ENCODE measurements at regions not wholly inside any gene's neighbourhood (a gene's known extent, or its start where the extent isn't known, plus 50 kb on each side); places are given as distances from the start of the nearest gene placed in this dataset.

GRCh38 chr14:65329911-65330310, 82.6 kb upstream of the FUT8 start:
- no peak for DNase-seq

GRCh38 chr14:65330416-65330815, 82.1 kb upstream of the FUT8 start:
- DNase-seq: no peak

- no peak for DNase-seq
Measured at GRCh38 chr14:65331652-65332051, 80.9 kb upstream of the FUT8 start.

- no peak for DNase-seq
Measured at GRCh38 chr14:65332141-65332871, 80.2 kb upstream of the FUT8 start.

DNA sequence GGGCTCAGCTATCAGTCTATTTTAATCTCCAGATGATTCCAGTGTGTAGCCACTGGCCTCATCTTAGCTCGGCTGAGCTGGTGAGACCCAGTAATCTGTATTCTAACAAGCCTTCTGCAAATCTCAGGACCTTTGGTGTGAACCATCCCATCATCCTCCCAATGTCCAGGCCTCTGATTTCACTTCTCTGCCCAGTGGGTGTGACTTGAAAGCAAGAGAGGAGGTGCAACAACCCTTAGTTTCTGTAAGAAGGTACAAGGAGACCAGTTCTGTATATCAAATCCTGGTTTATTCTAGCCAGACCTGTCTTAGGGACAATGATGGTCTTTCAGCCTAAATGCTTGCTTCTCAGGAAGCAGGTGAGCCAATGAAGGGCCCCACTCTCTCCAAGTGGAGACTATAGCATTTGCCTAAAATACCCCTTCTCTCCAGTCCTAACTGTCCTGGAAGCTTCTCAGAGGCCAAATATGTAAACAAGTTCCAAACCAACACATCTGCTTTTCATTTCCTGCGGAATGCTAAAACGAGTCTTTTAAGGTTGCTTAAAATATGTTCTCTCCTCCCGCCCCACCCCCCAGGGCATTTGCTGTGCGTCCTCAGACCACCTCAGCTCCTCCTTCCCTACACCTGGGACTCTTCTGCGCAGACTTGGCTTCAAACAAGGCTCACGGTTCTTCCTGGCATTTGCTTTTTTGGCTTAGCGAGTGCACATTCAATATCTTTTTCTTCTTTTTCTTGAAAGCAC, 78.4 kb upstream of the FUT8 start:
- DNase-seq: peak; percentile 73

GRCh38 chr14:65334765-65335410, 77.6 kb upstream of the FUT8 start:
- DNase-seq: no peak

DNA sequence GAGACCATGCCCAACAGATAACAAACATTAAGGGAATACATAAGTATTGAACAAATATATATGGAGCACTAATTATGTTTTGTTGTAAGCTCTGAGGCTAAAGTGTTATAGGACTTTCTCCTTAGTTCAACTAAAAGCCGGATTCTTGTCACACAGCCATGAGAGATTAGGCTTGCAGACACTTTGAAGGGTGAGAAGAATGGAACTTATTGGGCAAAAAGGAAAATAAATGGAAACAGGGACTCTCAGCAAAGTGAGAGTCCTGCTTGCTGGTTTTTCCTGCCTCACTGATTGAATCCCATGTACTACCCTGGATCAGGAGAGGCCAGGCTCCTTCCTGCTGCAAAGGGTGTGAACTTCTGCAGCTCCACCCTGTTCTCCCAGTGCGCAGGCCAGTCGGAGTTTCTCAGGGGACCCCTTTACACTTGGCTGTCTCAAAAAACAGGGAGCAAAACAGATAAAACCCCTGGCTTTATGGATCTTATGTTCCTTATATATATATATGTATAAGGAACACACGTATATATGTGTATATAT, 77.1 kb upstream of the FUT8 start:
- DNase-seq: no peak

- DNase-seq: no peak
Measured at GRCh38 chr14:65336191-65336591, 76.3 kb upstream of the FUT8 start.

- no peak for DNase-seq
Measured at GRCh38 chr14:65339866-65340265, 72.7 kb upstream of the FUT8 start.

DNA sequence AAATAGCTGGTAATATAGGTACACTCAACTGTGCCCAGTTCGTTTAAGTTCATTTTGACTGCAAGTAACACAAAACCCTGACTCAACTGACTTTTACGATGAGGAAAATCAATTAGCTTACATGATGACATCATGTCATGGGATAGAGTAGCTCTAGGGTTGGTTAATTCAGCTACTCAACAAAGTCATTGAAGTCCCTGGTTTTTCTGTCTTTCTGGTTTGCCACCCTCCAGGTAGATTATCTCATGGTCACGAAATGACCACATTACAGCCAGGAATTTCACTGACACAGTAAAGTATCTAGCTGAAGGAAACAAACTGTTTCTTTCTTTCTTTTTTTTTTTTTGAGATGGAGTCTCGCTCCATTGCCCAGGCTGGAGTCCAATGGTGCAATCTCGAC, 68.5 kb upstream of the FUT8 start:
- no peak for DNase-seq

DNA sequence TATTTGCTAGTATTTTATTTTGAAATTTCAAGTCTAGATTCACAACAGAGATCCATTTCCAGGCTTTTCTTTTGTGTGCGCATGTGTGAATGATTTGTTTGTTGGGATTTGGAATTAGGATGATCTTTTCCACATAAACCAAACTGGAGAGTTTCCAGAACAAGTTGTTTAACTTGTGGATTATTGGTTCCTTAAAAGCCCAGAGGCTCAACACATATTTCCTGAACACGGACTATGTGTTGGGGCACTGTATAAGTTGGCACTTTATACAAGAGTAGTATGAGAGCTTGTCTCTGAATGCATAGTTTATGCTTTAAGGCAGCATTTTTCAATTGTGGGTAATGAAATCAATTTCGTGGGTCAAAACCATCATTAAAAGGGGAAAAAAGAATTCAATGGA, 67.3 kb upstream of the FUT8 start:
- no peak for DNase-seq

DNA sequence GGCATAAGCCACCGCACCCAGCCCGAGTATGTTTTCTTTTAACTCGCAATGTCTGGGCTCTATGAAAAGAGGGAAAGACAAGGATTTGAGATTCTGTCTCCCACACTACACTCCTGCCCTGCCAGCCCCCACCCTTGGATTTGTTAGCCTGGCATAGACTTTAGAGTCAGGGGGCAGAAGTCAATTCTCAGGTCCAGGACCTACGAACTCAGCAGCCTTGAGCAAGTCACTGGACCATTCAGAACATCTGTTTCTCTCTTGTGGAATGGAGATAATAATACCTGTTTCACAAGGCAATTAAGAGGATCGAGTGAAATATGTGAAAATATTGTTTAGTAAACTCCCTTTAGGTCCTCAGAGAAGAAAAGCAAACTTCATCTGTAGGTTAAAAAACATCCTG, 66.1 kb upstream of the FUT8 start:
- no peak for DNase-seq

GRCh38 chr14:65346895-65347294, 65.6 kb upstream of the FUT8 start:
- no peak for DNase-seq

GRCh38 chr14:65348137-65348536, 64.4 kb upstream of the FUT8 start:
- no peak for DNase-seq

DNA sequence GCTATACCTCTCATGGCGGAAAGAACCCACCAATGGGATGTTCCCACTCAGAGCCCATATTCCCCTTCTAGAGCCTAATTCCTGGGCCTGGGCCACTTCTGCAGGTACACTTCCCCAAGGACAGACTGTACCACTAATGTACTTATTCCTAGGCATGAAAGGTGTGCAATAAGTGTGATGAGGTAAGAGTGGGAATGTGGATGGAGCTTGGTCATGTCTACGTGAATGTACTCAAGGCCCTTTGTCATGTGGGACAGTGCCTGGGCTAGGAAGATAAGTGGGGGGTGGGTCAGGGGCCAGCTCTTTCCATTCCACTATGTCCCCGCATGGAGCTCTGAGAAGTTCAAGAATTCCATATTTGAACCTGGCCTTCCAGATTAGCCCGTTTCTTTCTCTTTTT, 63.4 kb upstream of the FUT8 start:
- DNase-seq: no peak

DNA sequence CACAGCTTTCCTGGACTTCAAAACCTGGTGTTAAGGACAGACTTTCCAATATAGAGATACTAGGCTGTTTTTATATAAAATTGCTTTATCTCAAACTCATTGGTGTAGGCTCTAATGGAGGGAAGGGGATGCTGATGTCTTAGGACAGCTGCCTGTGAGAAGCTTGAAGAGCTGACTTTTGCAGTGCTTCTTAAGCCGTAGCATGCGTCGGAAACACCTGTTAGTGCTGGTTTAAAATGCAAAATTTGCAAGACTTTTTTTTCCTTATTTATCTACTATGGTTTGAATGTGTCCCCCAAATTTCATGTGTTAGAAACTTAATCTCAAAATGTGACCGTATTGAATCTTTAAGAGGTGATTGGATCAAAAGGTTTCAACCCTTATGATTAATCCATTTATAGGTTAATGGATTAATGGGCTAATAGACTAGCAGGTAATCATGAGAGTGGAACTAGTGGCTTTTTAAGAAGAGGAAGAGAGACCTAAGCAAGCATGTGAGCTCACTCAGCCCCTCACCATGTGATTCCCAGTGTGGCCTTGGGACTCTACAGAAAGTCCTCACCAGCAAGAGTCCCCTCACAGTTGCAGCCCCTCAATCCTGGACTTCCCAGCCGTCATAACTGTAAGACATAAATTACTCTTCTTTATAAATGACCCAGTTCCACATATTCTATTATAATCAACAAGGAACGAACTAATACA, 60.9 kb upstream of the FUT8 start:
- no peak for DNase-seq

- no peak for DNase-seq
Measured at GRCh38 chr14:65352964-65353530, 59.5 kb upstream of the FUT8 start.

GRCh38 chr14:65354131-65354530, 58.4 kb upstream of the FUT8 start:
- DNase-seq: no peak

DNA sequence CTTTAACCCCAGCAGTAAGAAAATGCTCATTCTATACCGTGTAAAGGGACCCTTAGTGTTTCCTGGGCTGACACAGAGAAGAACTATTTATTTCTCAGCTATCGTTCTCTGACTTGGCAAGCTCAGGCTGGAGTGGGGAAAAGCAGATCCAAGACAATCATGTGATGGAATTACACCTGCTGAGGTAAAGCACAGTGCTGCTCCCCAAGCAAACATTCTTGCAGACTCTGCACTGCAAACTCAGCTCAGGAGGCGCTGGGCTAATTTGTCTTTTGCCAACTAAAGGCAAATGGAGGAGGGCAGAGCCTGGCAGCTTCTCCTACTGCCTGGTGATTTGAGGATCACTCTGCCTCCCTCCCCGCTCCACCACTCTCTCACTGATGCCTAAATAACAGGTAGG, 57.8 kb upstream of the FUT8 start:
- DNase-seq: no peak

- DNase-seq: no peak
Measured at GRCh38 chr14:65356327-65356836, 56.1 kb upstream of the FUT8 start.

DNA sequence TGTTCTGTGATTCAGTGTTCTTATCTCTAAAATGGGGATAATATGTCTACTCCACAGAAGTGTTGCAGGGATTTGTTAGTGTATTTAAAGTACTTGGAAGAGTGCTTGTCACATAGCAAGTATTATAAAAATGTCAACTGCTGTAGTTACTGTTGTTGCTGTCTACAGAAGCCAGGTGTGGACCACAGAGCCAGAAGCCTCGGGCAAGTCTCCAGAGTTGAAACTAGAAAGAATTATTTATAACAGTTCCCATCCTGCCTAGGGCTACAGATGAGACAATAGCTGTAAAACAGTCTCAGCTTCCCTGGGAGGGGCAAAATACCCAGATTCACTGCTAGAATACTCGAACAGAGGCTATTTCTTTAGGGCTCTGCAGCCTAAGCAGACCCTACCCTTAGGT, 55.4 kb upstream of the FUT8 start:
- DNase-seq: no peak

- DNase-seq: no peak
Measured at GRCh38 chr14:65357689-65358088, 54.8 kb upstream of the FUT8 start.

GRCh38 chr14:65359503-65359902, 53.0 kb upstream of the FUT8 start:
- no peak for DNase-seq

Measured in femur (tissue), 1 donor.